Activated CD8-positive, alpha-beta T cell treated with anti-CD3 and anti-CD28 coated beads for 36 hours (primary cell): ENCODE measurements at regions not wholly inside any gene's neighbourhood (a gene's known extent, or its start where the extent isn't known, plus 50 kb on each side); places are given as distances from the start of the nearest gene placed in this dataset.

ENCODE experiments used
- ATAC-seq: fragments of 200-7000 bp; cut with Tn5 transposase; one replicate; pipeline ENCODE4 v1.10.0; 2021; ENCODE audit warnings: mild to moderate bottlenecking, moderate library complexity
- CTCF ChIA-PET: fragments of 350-600 bp; sonication (Branson Sonifier 250); formaldehyde crosslinking; loops from one replicate; lab custom pipeline; 2021; ENCODE audit warnings: antibody characterized with exemption; lab: Charles Lee
- POLR2A ChIA-PET: fragments of 350-600 bp; sonication (Branson Sonifier 250); formaldehyde crosslinking; loops from one replicate; lab custom pipeline; 2021; ENCODE audit warnings: antibody characterized with exemption; lab: Charles Lee
- DNase-seq: peaks from one replicate; pipeline ENCODE4 v3.0.0-alpha.2; 2020
- H3K27ac Mint-ChIP-seq: one replicate; pipeline ENCODE4 v1.8.0; 2021; ENCODE audit warnings: mild to moderate bottlenecking, mixed read lengths
- H3K27me3 Mint-ChIP-seq: one replicate; pipeline ENCODE4 v1.8.0; 2021; ENCODE audit warnings: mixed read lengths
- H3K36me3 Mint-ChIP-seq: one replicate; pipeline ENCODE4 v1.8.0; 2021; ENCODE audit warnings: low read depth, mixed read lengths
- H3K4me1 Mint-ChIP-seq: one replicate; pipeline ENCODE4 v1.8.0; 2021; ENCODE audit warnings: low read depth, mixed read lengths
- H3K4me3 Mint-ChIP-seq: one replicate; pipeline ENCODE4 v1.8.0; 2021; ENCODE audit warnings: mild to moderate bottlenecking, moderate library complexity, mixed read lengths
- H3K9me3 Mint-ChIP-seq: one replicate; pipeline ENCODE4 v1.8.0; 2021; ENCODE audit warnings: mixed read lengths
- CTCF ChIP-seq: fragments of 200-600 bp; IDR thresholded peaks from one replicate; pipeline ENCODE4 v1.8.0; 2022; ENCODE audit warnings: antibody characterized with exemption, mild to moderate bottlenecking
- intact Hi-C: fragments of 100-400 bp; cut with micrococcal nuclease; formaldehyde crosslinking; loops from one replicate; pipeline ENCODE4 v1.10.0; 2022

GRCh38 chr1:83620016-83620415, 378.9 kb downstream of the TTLL7 start:
- TF ChIP-seq CTCF = no peak
- ATAC-seq (no peak), DNase-seq (no peak)
- no peaks in the 10 kb centered on the region for H3K27me3 Mint-ChIP-seq
- POLR2A ChIA-PET = no interaction called here
- CTCF ChIA-PET = no interaction called here
- H3K9me3 Mint-ChIP-seq = peaks cover 2% of the 10 kb centered on the region
- H3K4me1 Mint-ChIP-seq = no peaks in the 10 kb centered on the region
- intact Hi-C loops = no loop called here
- no peak overlapping the region for H3K27ac Mint-ChIP-seq
- H3K4me3 Mint-ChIP-seq = no peak overlapping the region
- H3K36me3 Mint-ChIP-seq = no peaks in the 10 kb centered on the region

GRCh38 chr1:83619170-83619896, 379.6 kb downstream of the TTLL7 start:
- CTCF ChIA-PET = interaction anchor here (1.1 kb wide), 1 partner anchor 10 kb away, joined by 3 read pairs; no protein-coding TSS in a partner anchor
- POLR2A ChIA-PET = no interaction called here
- Mint-ChIP-seq H3K36me3 (no peaks in the 10 kb centered on the region), H3K4me1 (no peaks in the 10 kb centered on the region), H3K9me3 (peaks cover 2% of the 10 kb centered on the region), H3K27me3 (no peaks in the 10 kb centered on the region), H3K4me3 (no peak overlapping the region), H3K27ac (no peak overlapping the region)
- ATAC-seq = no peak
- DNase-seq = no peak
- no peak for TF ChIP-seq CTCF
- intact Hi-C loops = no loop called here

- no peak for TF ChIP-seq CTCF
- Mint-ChIP-seq H3K27ac (no peak overlapping the region), H3K4me3 (no peak overlapping the region), H3K9me3 (peaks cover 2% of the 10 kb centered on the region), H3K27me3 (no peaks in the 10 kb centered on the region), H3K36me3 (no peaks in the 10 kb centered on the region), H3K4me1 (no peaks in the 10 kb centered on the region)
- ChIA-PET POLR2A (no interaction called here), CTCF (no interaction called here)
- ATAC-seq (no peak), DNase-seq (no peak)
- intact Hi-C loops = no loop called here
Observed at GRCh38 chr1:83617883-83618282, 381.0 kb downstream of the TTLL7 start.

- Mint-ChIP-seq H3K27ac (no peak overlapping the region), H3K27me3 (no peaks in the 10 kb centered on the region), H3K36me3 (no peaks in the 10 kb centered on the region), H3K4me3 (no peak overlapping the region), H3K9me3 (no peaks in the 10 kb centered on the region), H3K4me1 (no peaks in the 10 kb centered on the region)
- ChIA-PET POLR2A (no interaction called here), CTCF (no interaction called here)
- DNase-seq = no peak
- ATAC-seq = no peak
- intact Hi-C loops = no loop called here
- no peak for TF ChIP-seq CTCF
Observed at GRCh38 chr1:83615370-83615769, 383.6 kb downstream of the TTLL7 start.

GRCh38 chr1:83606416-83606955, 392.4 kb downstream of the TTLL7 start:
- TF ChIP-seq CTCF = no peak
- ChIA-PET POLR2A (no interaction called here), CTCF (no interaction called here)
- Mint-ChIP-seq H3K4me3 (no peak overlapping the region), H3K36me3 (no peaks in the 10 kb centered on the region), H3K4me1 (no peaks in the 10 kb centered on the region), H3K27ac (no peak overlapping the region), H3K9me3 (peaks cover 6% of the 10 kb centered on the region), H3K27me3 (no peaks in the 10 kb centered on the region)
- DNase-seq (no peak), ATAC-seq (no peak)
- intact Hi-C loops = no loop called here
